GM20000 (cell line): ENCODE measurements at regions not wholly inside any gene's neighbourhood (a gene's known extent, or its start where the extent isn't known, plus 50 kb on each side); places are given as distances from the start of the nearest gene placed in this dataset.

Experiments
- DNase-seq: peaks from one replicate; pipeline ENCODE4 v3.0.0; 2012; ENCODE audit warnings: low spot score
- CTCF ChIP-seq: IDR thresholded peaks from 2 replicates; pipeline ENCODE4 v1.5.1; 2012; ENCODE audit warnings: mild to moderate bottlenecking, control low read depth; ENCODE audit errors: extremely low read depth, missing control alignments

- DNase-seq, result no peak
Observed at GRCh38 chr4:187175197-187175596, 451.5 kb upstream of the FAT1 start.

GRCh38 chr4:187176261-187176910 lies 452.7 kb upstream of the FAT1 start:
- no peak for DNase-seq
- TF ChIP-seq CTCF, result no peak

More at GRCh38 chr4:187175197-187175596, 451.5 kb upstream of the FAT1 start:
- no peak for TF ChIP-seq CTCF

DNA sequence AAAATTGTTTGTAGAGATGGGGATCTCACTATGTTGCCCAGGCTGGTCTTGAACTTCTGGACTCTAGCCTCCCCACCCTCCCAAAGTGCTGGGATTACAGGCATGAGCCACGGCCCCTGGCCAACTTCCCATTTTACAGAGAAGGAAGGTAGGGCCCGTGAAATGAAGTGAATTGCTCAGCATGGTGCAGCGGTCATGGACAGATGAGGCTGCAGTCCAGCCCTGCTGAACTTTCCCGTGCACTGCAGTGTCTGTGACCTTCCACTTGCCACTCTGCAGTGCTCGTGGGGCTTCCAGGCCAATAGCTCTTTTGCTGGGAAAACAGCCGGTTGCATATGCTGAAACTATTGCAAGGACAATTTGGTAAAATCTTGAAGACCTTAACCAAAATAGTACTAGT lies 454.4 kb upstream of the FAT1 start:
- TF ChIP-seq CTCF, result no peak

DNA sequence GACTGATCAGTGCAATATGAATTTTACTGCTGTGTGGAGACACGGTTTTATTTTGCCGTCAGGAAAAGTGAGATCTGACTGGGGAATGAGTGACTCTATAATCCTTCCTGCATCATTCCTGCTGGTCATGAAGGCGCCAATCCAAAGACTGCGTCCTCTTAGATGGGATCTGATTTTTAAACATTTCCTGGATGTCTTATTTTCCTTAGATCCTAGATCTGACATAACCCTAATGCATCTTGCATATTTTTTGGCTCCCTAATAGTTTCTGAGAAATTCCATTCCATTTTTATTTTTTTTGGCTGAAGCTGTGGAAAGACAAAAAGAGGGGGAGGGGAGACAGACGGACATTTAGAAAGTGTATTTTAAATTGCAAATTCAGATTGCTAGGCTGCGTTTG lies 454.9 kb upstream of the FAT1 start:
- TF ChIP-seq CTCF, result no peak
- no peak for DNase-seq

More for the DNA sequence above, 454.4 kb upstream of the FAT1 start:
- DNase-seq, result no peak

- TF ChIP-seq CTCF, result no peak
Observed at GRCh38 chr4:187179086-187180058, 455.7 kb upstream of the FAT1 start.

DNA sequence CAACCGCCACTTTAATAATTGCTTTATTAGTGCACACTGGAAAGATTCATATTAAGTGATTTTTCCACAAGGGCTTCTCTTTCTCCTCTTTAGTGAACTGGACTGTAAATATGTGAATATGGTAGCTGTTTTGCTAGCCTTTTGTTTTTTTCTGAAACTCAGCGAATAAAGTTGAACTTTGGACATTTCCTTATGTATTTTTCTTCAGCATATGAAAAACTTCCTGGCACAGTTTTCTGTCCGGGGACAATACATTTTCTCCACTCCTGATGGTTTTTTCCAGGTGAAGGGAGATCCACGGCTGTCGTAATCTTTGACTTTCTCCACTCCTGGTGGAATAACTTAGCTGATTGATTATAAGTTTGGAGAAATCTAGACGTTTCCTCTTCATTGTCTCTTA lies 457.4 kb upstream of the FAT1 start:
- DNase-seq, result no peak

More at GRCh38 chr4:187179086-187180058, 455.7 kb upstream of the FAT1 start:
- no peak for DNase-seq

More for the DNA sequence above, 457.4 kb upstream of the FAT1 start:
- TF ChIP-seq CTCF, result no peak
